ENCODE measurements at regions not wholly inside any gene's neighbourhood (a gene's known extent, or its start where the extent isn't known, plus 50 kb on each side); places are given as distances from the start of the nearest gene placed in this dataset.

GRCh38 chr3:168862466-168862865 is 766.7 kb upstream of the GOLIM4 start:
- DNase-seq (ENCODE audit: insufficient read length): no peak
- FAIRE-seq: no peak

GRCh38 chr3:168860592-168860991 is 764.9 kb upstream of the GOLIM4 start:
- TF ChIP-seq POLR2A (IDR thresholded peaks at IDR 0.05; ENCODE audit: low read depth, low read length) (no peak), POLR2AphosphoS5 (IDR thresholded peaks at IDR 0.05; ENCODE audit: low read depth, low read length) (no peak), TAF1 (IDR thresholded peaks at IDR 0.05; ENCODE audit: borderline replicate concordance, low read depth, low read length) (no peak)
- DNase-seq (ENCODE audit: insufficient read length) (no peak), FAIRE-seq (no peak)

More at GRCh38 chr3:168862466-168862865, 766.7 kb upstream of the GOLIM4 start:
- TF ChIP-seq POLR2A (IDR thresholded peaks at IDR 0.05; ENCODE audit: low read depth, low read length) (no peak), POLR2AphosphoS5 (IDR thresholded peaks at IDR 0.05; ENCODE audit: low read depth, low read length) (no peak), TAF1 (IDR thresholded peaks at IDR 0.05; ENCODE audit: borderline replicate concordance, low read depth, low read length) (no peak)

DNA sequence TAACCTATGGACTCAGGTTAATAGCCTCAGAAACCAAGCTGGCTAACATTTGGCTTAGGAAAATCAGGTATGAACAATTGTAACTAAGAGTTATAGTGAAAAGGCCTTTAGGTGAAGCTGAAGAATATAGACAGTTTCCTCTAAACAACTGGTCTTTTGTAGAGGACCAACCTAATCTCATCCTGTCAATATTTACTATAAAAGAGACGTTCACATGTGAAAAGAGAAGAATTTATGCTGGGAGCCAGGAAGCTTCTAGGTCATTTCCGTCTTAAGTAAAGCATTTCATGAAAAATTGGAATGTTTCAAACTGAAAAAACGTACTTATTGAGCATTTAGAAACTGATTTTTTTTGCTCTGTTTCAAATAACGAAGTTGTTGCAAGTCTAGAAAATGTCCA is 764.3 kb upstream of the GOLIM4 start:
- no peak for TF ChIP-seq TAF1 (IDR thresholded peaks at IDR 0.05; ENCODE audit: borderline replicate concordance, low read depth, low read length)
- TF ChIP-seq POLR2AphosphoS5 (IDR thresholded peaks at IDR 0.05; ENCODE audit: low read depth, low read length): no peak
- no peak for TF ChIP-seq POLR2A (IDR thresholded peaks at IDR 0.05; ENCODE audit: low read depth, low read length)
- FAIRE-seq: no peak
- no peak for DNase-seq (ENCODE audit: insufficient read length)

GRCh38 chr3:168859574-168859973 is 763.9 kb upstream of the GOLIM4 start:
- DNase-seq (ENCODE audit: insufficient read length) (no peak), FAIRE-seq (no peak)
- TF ChIP-seq POLR2AphosphoS5 (IDR thresholded peaks at IDR 0.05; ENCODE audit: low read depth, low read length) (no peak), TAF1 (IDR thresholded peaks at IDR 0.05; ENCODE audit: borderline replicate concordance, low read depth, low read length) (no peak), POLR2A (IDR thresholded peaks at IDR 0.05; ENCODE audit: low read depth, low read length) (no peak)

GRCh38 chr3:168859143-168859542 is 763.4 kb upstream of the GOLIM4 start:
- no peak for FAIRE-seq
- DNase-seq (ENCODE audit: insufficient read length): no peak
- TF ChIP-seq POLR2AphosphoS5 (IDR thresholded peaks at IDR 0.05; ENCODE audit: low read depth, low read length): no peak
- TF ChIP-seq POLR2A (IDR thresholded peaks at IDR 0.05; ENCODE audit: low read depth, low read length): no peak
- TF ChIP-seq TAF1 (IDR thresholded peaks at IDR 0.05; ENCODE audit: borderline replicate concordance, low read depth, low read length): no peak

DNA sequence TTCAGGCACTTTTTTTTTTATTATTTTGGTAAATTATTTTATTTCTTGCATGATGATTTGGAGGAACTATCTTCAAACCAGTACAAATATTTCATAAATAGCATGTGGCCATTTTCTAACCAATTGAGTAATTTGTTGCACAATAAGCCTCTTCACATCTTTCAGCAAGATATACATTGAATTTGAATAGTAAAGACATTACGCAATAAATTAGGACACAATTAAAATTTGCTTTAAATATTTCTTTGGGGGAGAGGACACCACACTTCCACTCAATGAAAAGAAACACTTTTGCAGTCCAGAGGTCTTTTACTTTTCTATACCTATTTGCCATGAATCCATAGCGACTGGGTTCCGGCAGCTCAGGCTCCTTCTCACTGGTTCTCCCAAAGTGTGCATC is 762.6 kb upstream of the GOLIM4 start:
- TF ChIP-seq TAF1 (IDR thresholded peaks at IDR 0.05; ENCODE audit: borderline replicate concordance, low read depth, low read length) (no peak), POLR2A (IDR thresholded peaks at IDR 0.05; ENCODE audit: low read depth, low read length) (no peak), POLR2AphosphoS5 (IDR thresholded peaks at IDR 0.05; ENCODE audit: low read depth, low read length) (no peak)
- FAIRE-seq (no peak), DNase-seq (ENCODE audit: insufficient read length) (no peak)

GRCh38 chr3:168850109-168850508 is 754.4 kb upstream of the GOLIM4 start:
- TF ChIP-seq POLR2A (IDR thresholded peaks at IDR 0.05; ENCODE audit: low read depth, low read length): no peak
- TF ChIP-seq TAF1 (IDR thresholded peaks at IDR 0.05; ENCODE audit: borderline replicate concordance, low read depth, low read length): no peak
- TF ChIP-seq POLR2AphosphoS5 (IDR thresholded peaks at IDR 0.05; ENCODE audit: low read depth, low read length): no peak
- no peak for DNase-seq (ENCODE audit: insufficient read length)
- FAIRE-seq: no peak

DNA sequence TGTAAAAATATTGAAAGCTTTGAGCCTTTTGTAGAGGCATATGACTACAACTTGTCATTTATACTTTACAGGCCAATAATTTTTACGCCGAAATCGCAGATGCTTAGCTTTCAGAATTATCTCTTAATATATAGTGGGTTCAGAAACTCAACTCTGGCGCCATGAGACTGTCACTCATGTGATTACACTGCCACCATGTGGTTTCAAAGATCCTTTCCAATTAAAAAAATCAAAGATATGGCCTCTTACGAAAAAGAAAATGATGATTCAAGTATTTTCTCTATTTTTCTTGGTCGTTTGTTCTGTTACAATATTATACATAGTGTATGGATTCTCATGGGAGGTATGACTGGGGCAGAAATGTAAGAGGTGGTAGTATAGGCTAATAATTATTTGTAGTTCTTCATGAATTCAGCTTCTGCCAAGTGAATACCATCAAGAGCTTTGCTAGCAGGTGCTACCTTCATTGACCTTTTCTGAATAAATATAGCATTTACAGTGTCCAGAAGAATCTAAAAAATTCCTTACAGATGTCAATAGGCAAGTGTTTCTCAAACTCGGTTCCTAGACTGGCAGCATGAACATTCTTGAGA is 751.7 kb upstream of the GOLIM4 start:
- DNase-seq (ENCODE audit: insufficient read length): no peak
- FAIRE-seq: peak; percentile 53
- no peak for TF ChIP-seq POLR2A (IDR thresholded peaks at IDR 0.05; ENCODE audit: low read depth, low read length)
- TF ChIP-seq POLR2AphosphoS5 (IDR thresholded peaks at IDR 0.05; ENCODE audit: low read depth, low read length): no peak
- TF ChIP-seq TAF1 (IDR thresholded peaks at IDR 0.05; ENCODE audit: borderline replicate concordance, low read depth, low read length): no peak

- TF ChIP-seq TAF1 (IDR thresholded peaks at IDR 0.05; ENCODE audit: borderline replicate concordance, low read depth, low read length): no peak
- no peak for TF ChIP-seq POLR2A (IDR thresholded peaks at IDR 0.05; ENCODE audit: low read depth, low read length)
- no peak for TF ChIP-seq POLR2AphosphoS5 (IDR thresholded peaks at IDR 0.05; ENCODE audit: low read depth, low read length)
- no peak for DNase-seq (ENCODE audit: insufficient read length)
- FAIRE-seq: no peak
Measured at GRCh38 chr3:168844894-168845482, 749.3 kb upstream of the GOLIM4 start.

DNA sequence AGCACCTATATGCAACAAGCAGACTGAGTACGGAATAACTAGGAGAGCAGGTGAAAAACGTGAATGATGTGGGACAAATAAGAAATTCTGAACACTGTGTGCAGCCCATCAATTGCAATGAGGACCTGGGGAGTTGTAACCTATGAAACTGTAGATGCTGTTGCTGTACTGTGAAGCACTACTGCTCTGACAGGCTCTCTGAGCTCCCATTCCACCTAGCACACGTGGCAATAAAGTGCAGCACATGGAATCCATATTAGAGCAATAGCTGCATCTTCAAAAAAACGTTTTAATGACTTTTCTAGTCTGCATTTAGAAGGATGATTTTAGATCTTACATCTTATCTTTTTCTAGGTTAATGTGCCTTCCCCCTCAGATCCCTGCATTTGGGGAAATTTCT is 748.7 kb upstream of the GOLIM4 start:
- TF ChIP-seq TAF1 (IDR thresholded peaks at IDR 0.05; ENCODE audit: borderline replicate concordance, low read depth, low read length): no peak
- TF ChIP-seq POLR2A (IDR thresholded peaks at IDR 0.05; ENCODE audit: low read depth, low read length): no peak
- TF ChIP-seq POLR2AphosphoS5 (IDR thresholded peaks at IDR 0.05; ENCODE audit: low read depth, low read length): no peak
- no peak for DNase-seq (ENCODE audit: insufficient read length)
- no peak for FAIRE-seq

DNA sequence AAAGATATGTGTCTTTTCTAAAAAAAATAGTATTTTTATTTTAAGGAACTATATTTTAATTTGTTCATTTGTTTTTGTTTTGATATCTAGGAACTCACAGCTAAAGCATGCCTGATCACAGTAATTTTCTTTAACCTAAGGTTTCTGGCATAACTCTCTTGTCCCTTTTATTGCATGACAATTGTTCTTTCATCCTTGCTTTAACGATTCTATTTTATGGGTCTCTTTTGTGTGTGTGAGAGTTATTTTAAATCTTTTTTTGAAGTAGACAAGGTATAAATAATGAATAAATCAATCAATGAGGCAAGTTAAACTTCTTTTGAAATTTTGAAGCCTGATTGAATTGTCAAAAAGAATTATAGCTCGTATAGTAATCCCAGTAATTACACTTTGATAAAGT is 747.8 kb upstream of the GOLIM4 start:
- DNase-seq (ENCODE audit: insufficient read length) (no peak), FAIRE-seq (no peak)
- TF ChIP-seq POLR2AphosphoS5 (IDR thresholded peaks at IDR 0.05; ENCODE audit: low read depth, low read length): no peak
- TF ChIP-seq TAF1 (IDR thresholded peaks at IDR 0.05; ENCODE audit: borderline replicate concordance, low read depth, low read length): no peak

- TF ChIP-seq POLR2AphosphoS5 (IDR thresholded peaks at IDR 0.05; ENCODE audit: low read depth, low read length) (no peak), TAF1 (IDR thresholded peaks at IDR 0.05; ENCODE audit: borderline replicate concordance, low read depth, low read length) (no peak), POLR2A (IDR thresholded peaks at IDR 0.05; ENCODE audit: low read depth, low read length) (no peak)
- FAIRE-seq: no peak
- DNase-seq (ENCODE audit: insufficient read length): no peak
Measured at GRCh38 chr3:168839653-168840052, 743.9 kb upstream of the GOLIM4 start.
